DOHH2 (cell line): ENCODE measurements at regions not wholly inside any gene's neighbourhood (a gene's known extent, or its start where the extent isn't known, plus 50 kb on each side); places are given as distances from the start of the nearest gene placed in this dataset.

Experiments used
- H3F3A ChIP-seq: fragments of 200-600 bp; sonication (generic), shearing (Covaris generic); 2 replicates; pipeline ENCODE4 v1.6.0; 2016; ENCODE audit warnings: antibody characterized with exemption, mild to moderate bottlenecking; ENCODE audit not compliant: control insufficient read depth, insufficient read depth
- H3K27ac ChIP-seq: fragments of 200-600 bp; sonication (generic); 2 replicates; pipeline ENCODE4 v1.5.1; 2014; ENCODE audit warnings: low read depth, mild to moderate bottlenecking, low read length, moderate library complexity
- H3K27me3 ChIP-seq: fragments of 200-600 bp; sonication (generic); 2 replicates; pipeline ENCODE4 v1.6.1; 2014; ENCODE audit warnings: mild to moderate bottlenecking, low read length, mixed read lengths; ENCODE audit not compliant: control insufficient read depth
- H3K36me3 ChIP-seq: fragments of 200-600 bp; sonication (generic); 2 replicates; pipeline ENCODE4 v1.6.1; 2014; ENCODE audit warnings: mild to moderate bottlenecking, low read length, moderate library complexity, mixed read lengths; ENCODE audit not compliant: control insufficient read depth
- H3K4me1 ChIP-seq: fragments of 200-600 bp; sonication (generic); 2 replicates; pipeline ENCODE4 v1.6.1; 2014; ENCODE audit warnings: mild to moderate bottlenecking, low read length, mixed read lengths; ENCODE audit not compliant: control insufficient read depth
- H3K4me2 ChIP-seq: fragments of 200-600 bp; sonication (generic); 2 replicates; pipeline ENCODE4 v1.6.0; 2014; ENCODE audit warnings: mild to moderate bottlenecking, low read length, moderate library complexity
- H3K4me3 ChIP-seq: fragments of 200-600 bp; sonication (generic); 2 replicates; pipeline ENCODE4 v1.5.1; 2014; ENCODE audit warnings: mild to moderate bottlenecking, low read length, mixed read lengths
- H3K79me2 ChIP-seq: fragments of 200-600 bp; sonication (generic); 2 replicates; pipeline ENCODE4 v1.6.1; 2014; ENCODE audit warnings: mild to moderate bottlenecking, low read length, mixed read lengths; ENCODE audit not compliant: control insufficient read depth
- H3K9me2 ChIP-seq: fragments of 200-600 bp; sonication (generic); replicated peaks from 2 replicates; pipeline ENCODE4 v1.6.1; 2014; ENCODE audit warnings: mild to moderate bottlenecking, low read length, mixed read lengths; ENCODE audit not compliant: control insufficient read depth
- H3K9me3 ChIP-seq: fragments of 200-600 bp; sonication (generic); 2 replicates; pipeline ENCODE4 v1.6.1; 2014; ENCODE audit warnings: antibody characterized with exemption, low read length, mixed read lengths; ENCODE audit not compliant: control insufficient read depth, insufficient read depth
- H4K20me1 ChIP-seq: fragments of 200-600 bp; sonication (generic); 2 replicates; pipeline ENCODE4 v1.6.0; 2014; ENCODE audit warnings: low read depth, mild to moderate bottlenecking, antibody characterized with exemption, low read length, moderate library complexity; ENCODE audit not compliant: control insufficient read depth, insufficient read depth
- CTCF ChIP-seq: fragments of 200-600 bp; sonication (generic); IDR thresholded peaks from one replicate; pipeline ENCODE4 v1.5.1; 2014; ENCODE audit warnings: antibody characterized with exemption, mild to moderate bottlenecking, low read depth, low read length; ENCODE audit not compliant: poor library complexity, severe bottlenecking
- EZH2phosphoT487 ChIP-seq: fragments of 200-600 bp; sonication (generic); IDR thresholded peaks from 2 replicates; pipeline ENCODE4 v1.6.1; 2017; ENCODE audit warnings: borderline replicate concordance, mild to moderate bottlenecking, antibody characterized with exemption, low read length, moderate library complexity, mixed read lengths

- Histone ChIP-seq H3K9me2 (no peaks in the 10 kb centered on the region), H3K4me1 (no peaks in the 10 kb centered on the region), H3K27ac (no peak overlapping the region), H3K4me2 (no peak overlapping the region), H3F3A (no peaks in the 10 kb centered on the region), H3K9me3 (no peaks in the 10 kb centered on the region), H3K4me3 (no peak overlapping the region), H3K27me3 (0 out of 2 replicates have a peak, but pooled peaks cover 4% of the 10 kb centered on the region), H3K36me3 (no peaks in the 10 kb centered on the region), H3K79me2 (no peaks in the 10 kb centered on the region), H4K20me1 (no peaks in the 10 kb centered on the region)
- no peak for TF ChIP-seq CTCF
- TF ChIP-seq EZH2phosphoT487: no peak
These were observed 423.2 kb downstream of the RPS24 start for GRCh38 chr10:78456649-78457400.

- Histone ChIP-seq H3F3A (no peaks in the 10 kb centered on the region), H3K36me3 (no peaks in the 10 kb centered on the region), H3K4me1 (no peaks in the 10 kb centered on the region), H3K4me2 (no peak overlapping the region), H3K4me3 (no peak overlapping the region), H3K9me3 (no peaks in the 10 kb centered on the region), H3K27ac (no peak overlapping the region), H3K27me3 (0 out of 2 replicates have a peak, but pooled peaks cover 4% of the 10 kb centered on the region), H3K9me2 (no peaks in the 10 kb centered on the region), H3K79me2 (no peaks in the 10 kb centered on the region), H4K20me1 (no peaks in the 10 kb centered on the region)
- no peak for TF ChIP-seq EZH2phosphoT487
- no peak for TF ChIP-seq CTCF
These were observed 424.3 kb downstream of the RPS24 start for GRCh38 chr10:78457804-78458482.

DNA sequence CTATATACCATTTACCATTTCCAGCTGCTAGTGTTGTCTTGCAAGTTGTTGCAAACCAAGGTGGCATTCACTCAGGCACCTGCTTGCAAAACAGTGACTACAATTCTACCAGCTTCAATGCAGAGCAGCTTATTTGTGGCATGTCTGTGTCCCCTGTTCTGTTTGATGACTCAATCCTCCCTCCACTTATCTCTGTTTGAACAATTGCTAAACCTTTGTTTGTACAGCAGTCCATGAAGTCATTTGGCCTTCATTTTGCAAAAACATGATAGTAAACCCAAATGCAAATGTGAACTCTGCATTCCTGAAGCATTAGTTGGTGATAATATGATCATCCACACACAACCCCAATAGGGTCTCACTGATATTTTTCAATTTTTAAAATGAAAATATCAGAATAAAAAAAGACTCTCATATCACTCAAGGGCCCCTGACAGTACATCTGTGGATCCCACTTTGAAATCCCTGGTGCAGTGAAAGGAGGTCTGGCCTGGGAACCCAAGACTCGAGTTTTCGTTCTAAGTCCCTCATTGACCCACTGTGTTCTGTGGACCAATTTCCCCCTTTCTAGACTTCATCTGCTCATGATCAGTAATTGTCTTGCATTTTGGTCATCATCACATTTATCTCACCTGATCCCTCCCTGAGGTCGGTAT, 425.4 kb downstream of the RPS24 start:
- Histone ChIP-seq H3K36me3 (no peaks in the 10 kb centered on the region), H3K79me2 (no peaks in the 10 kb centered on the region), H3F3A (no peaks in the 10 kb centered on the region), H3K4me2 (no peak overlapping the region), H3K4me1 (no peaks in the 10 kb centered on the region), H4K20me1 (no peaks in the 10 kb centered on the region), H3K9me3 (no peaks in the 10 kb centered on the region), H3K27me3 (peaks cover 7% of the 10 kb centered on the region; the same call in 1 of the 2 replicates), H3K9me2 (no peaks in the 10 kb centered on the region), H3K4me3 (no peak overlapping the region), H3K27ac (no peak overlapping the region)
- TF ChIP-seq CTCF (no peak), EZH2phosphoT487 (no peak)
